HG03196 (cell line): ENCODE measurements at regions not wholly inside any gene's neighbourhood (a gene's known extent, or its start where the extent isn't known, plus 50 kb on each side); places are given as distances from the start of the nearest gene placed in this dataset.
"Not testable (repeated sequence)": the region's sequence is repeated elsewhere in the genome, so short reads cannot be mapped to it uniquely, and the experiment has no call there.

Experiments used
- ATAC-seq: cut with Tn5 transposase; IDR thresholded peaks from one replicate; pipeline ENCODE4 v1.9.1; 2021; ENCODE audit not compliant: unreplicated experiment

DNA sequence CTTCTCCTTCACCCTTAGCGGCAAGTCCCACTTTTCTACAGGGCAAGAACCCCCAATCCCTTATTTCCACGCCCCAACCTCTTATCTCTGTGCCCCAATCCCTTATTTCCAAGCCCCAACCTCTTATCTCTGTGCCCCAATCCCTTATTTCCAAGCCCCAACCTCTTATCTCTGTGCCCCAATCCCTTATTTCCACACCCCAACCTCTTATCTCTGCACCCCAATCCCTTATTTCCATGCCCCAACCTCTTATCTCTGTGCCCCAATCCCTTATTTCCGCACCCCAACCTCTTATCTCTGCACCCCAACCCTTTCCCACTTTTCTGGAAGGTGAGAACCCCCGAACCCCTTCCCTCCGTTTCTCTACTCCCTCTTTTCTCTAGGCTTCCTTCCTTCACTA is 116.1 kb upstream of the GJE1 start:
- ATAC-seq: not testable (repeated sequence)

GRCh38 chr6:142015463-142015862 is 117.3 kb upstream of the GJE1 start:
- ATAC-seq: not testable (repeated sequence)

DNA sequence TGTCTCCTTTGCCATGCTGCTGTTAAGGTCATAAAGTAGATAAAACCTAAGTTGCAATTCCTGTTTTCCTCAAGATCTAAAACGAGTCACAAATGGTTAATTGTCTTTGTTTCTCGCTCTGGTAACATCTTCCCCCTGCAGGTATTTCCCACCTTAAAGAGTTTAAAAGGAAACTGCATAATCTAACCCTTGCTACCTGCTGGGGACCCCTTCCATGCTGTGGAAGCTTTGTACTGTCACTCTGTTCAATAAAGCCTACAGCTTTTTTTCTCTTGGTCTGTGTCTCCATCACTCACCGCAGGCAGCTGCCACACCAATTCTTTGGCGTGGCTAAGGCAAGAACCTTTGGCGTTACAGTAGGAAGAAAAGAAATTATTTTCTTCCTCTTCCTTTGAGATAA is 117.7 kb upstream of the GJE1 start:
- no peak for ATAC-seq

DNA sequence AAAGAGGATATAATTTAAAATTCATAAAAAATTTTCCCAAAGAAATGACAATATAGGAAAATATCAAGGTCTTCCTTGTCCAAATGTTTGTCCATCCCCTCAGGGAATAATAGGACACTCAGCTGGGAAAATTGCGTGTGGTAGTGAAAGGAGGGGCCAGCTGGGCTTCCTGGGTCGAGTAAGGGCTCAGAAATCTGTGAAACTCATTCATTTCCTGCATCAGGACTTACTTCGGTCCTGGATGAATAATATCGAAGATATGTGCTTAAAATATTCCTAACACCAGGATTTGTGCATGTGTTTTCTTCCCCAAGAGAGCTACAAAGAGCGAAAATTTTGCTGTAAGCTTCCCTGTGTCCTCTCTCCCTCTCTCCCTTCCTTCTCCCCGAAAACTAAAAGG is 118.2 kb upstream of the GJE1 start:
- ATAC-seq: no peak

DNA sequence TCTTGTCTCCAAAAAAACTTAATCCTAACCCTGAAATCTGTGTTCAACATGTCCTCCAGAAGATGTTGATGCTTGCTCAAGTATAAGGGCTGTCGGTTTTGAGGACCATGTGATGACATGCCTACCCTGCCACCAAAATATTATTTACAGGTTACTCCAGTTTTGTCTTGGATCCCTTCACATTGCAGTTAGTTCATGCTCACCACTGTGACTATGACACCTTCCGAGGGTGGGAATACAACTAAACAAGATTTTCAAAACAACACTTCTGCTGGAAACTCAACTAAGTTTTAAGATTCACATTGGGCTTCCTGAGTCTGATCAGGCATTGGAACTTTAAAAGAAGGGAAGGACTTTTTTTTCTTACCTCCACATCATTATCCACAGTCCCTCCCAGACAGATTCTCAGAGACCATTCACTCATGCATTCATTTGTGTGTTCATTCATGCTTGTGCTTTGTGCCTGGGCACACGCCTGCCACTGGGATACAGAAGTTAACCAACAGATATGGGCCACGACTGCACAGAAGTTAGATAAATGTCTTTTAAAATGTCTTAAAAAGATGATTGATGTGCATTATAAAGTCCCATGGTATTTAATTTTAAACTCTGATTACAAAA is 118.7 kb upstream of the GJE1 start:
- ATAC-seq: no peak

DNA sequence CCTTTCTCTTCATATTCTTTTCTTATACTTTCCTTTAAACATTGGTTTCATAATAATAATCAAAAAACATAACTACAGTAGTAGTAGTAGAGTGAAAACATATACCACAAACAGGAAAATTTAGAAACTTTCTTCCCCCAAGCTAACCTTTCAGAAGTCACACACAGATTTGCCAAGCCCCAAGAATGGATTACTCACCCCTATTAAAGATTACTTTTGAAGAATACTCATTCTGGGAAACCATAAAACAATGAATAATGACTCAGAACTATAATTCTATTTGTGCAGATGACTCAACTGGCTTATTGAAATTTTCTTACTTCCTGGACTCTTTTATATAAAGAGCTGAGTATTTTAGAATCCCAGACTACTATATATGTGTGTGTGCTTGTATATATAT is 119.4 kb upstream of the GJE1 start:
- ATAC-seq: peak; percentile 94

DNA sequence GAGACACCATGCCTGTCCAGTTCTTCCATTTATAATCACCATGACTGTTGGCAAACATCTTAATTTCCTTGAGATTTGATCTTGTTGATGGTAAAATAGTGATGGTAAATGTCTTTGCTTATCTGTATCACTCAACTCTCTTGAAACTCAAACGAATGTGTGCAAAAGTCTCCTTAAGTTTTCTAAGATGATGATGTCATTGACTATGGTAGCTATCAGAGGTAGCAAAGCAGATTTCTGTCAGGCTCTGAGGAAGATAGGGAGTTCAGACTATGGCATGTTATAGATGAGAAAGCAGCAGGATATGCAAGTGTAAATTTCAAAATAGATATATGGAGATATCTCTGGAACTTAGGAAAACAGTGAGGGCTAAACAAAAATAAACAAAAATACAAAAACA is 121.0 kb upstream of the GJE1 start:
- ATAC-seq: no peak

GRCh38 chr6:142011156-142011555 is 121.6 kb upstream of the GJE1 start:
- no peak for ATAC-seq

- no peak for ATAC-seq
Observed at GRCh38 chr6:142009647-142010046, 123.1 kb upstream of the GJE1 start.

- ATAC-seq: no peak
Observed at GRCh38 chr6:142008781-142009180, 123.9 kb upstream of the GJE1 start.

GRCh38 chr6:142008016-142008735 is 124.5 kb upstream of the GJE1 start:
- ATAC-seq: no peak

- ATAC-seq: no peak
Observed at GRCh38 chr6:142005021-142005420, 127.7 kb upstream of the GJE1 start.

- no peak for ATAC-seq
Observed at GRCh38 chr6:142002825-142003405, 129.8 kb upstream of the GJE1 start.

- no peak for ATAC-seq
Observed at GRCh38 chr6:141996823-141997222, 135.9 kb upstream of the GJE1 start.

GRCh38 chr6:141992109-141992508 is 140.6 kb upstream of the GJE1 start:
- ATAC-seq: no peak

- ATAC-seq: no peak
Observed at GRCh38 chr6:141990840-141991239, 141.9 kb upstream of the GJE1 start.

DNA sequence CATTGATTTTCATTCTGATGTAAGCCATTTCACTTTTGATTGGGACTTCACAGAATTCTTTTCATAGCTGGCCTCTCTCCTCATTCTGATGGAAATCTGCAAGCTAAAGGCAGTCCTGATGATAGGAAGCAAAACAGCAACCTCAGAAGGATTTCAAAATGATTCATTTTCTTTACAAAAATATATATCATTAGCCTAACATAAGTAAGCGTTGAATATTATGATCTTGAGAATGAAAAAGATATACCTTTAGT is 143.1 kb upstream of the GJE1 start:
- ATAC-seq: no peak

- peak; percentile 87 for ATAC-seq
Observed at GRCh38 chr6:141988954-141989705, 143.6 kb upstream of the GJE1 start.

DNA sequence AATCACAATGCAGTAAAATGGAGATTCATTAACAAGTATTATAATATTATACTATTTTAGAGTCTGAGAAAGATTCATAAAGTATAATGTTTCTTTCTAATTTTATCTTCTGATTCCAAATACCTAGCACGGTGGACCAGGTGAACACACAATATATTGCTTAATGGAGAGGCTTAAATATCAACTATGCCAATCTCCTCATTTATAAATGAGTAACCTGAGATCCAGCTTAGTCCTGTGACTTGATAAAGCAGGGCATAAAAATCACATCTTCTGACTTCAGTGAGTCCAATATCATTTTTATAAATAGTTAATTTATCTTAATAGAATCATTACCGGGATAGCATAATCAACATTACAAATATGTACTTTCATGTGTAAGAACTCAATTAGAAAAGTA is 144.4 kb upstream of the GJE1 start:
- no peak for ATAC-seq

DNA sequence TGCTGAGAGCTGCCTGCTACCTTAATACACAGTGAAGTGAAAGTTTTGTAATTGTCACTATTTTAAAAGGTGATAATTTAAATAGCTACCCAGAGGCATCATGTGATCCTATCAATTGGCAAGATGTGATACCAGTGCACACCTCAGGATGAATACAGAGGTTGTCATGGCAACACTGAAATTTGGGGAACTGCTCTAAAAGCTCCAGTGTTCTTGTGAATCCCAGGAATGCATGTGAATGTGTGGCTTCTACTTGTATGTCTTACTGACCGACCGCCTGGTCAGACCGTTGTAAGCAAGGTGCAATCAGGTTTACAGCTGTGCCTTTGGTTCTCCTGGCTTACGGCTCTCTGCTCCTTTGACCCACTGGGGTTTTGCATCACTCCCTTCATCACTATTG is 146.3 kb upstream of the GJE1 start:
- no peak for ATAC-seq

DNA sequence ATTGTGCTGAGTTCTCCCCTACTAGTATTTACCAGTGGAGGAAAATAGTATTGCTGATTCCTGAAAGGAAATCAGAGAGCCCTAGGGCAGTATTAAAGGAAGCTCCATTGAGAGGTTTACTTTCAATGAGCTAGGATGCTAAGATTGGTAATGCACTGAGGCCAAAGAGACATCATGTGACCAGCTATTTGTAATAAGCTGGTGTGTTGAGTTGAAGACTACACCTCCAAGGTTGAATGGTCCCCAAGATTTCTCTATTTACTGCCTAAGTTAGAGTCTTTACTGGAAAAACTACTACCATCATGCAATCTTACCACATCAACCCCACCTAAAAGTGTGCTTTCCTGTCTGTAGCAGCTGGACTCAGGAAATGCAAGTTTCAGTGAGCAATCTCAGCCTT is 151.5 kb upstream of the GJE1 start:
- no peak for ATAC-seq

- ATAC-seq: no peak
Observed at GRCh38 chr6:141977782-141978181, 154.9 kb upstream of the GJE1 start.
